Cardiac fibroblast (primary cell): ENCODE measurements at regions not wholly inside any gene's neighbourhood (a gene's known extent, or its start where the extent isn't known, plus 50 kb on each side); places are given as distances from the start of the nearest gene placed in this dataset.

Experiments
- DNase-seq, 2 donors: peaks; one replicate each; pipeline versions ENCODE4 v3.0.0 to v3.0.0-alpha.2; 2010; ENCODE audit warnings: low read depth in 2 of 2
- H3K4me3 ChIP-seq, 2 donors: replicated peaks in 1 of 2; 1 replicate in 1 of 2; 2 replicates in 1 of 2; pipeline ENCODE4 v1.5.1; 2011; ENCODE audit warnings: low read depth in 2 of 2, low read length in 2 of 2, mild to moderate bottlenecking in 2 of 2, moderate library complexity in 1 of 2
- CTCF ChIP-seq: IDR thresholded peaks from one replicate; pipeline ENCODE4 v1.5.1; 2011; ENCODE audit warnings: low read depth, mild to moderate bottlenecking, low read length, inconsistent platforms

GRCh38 chr2:120539937-120540718 is 194.2 kb downstream of the INHBB start:
- no peak overlapping the region for H3K4me3 ChIP-seq
- peak; percentile 96 for DNase-seq
- no peak for TF ChIP-seq CTCF

- DNase-seq, result no peak
- H3K4me3 ChIP-seq, result no peak overlapping the region
- no peak for TF ChIP-seq CTCF
These were observed 194.7 kb upstream of the GLI2 start for GRCh38 chr2:120540719-120541552.

- DNase-seq, result no peak
These were observed 194.1 kb upstream of the GLI2 start for GRCh38 chr2:120541553-120541932.

GRCh38 chr2:120541972-120542670 is 193.5 kb upstream of the GLI2 start:
- no peak for DNase-seq
- H3K4me3 ChIP-seq, result no peak overlapping the region
- TF ChIP-seq CTCF, result no peak

More at GRCh38 chr2:120541553-120541932, 194.1 kb upstream of the GLI2 start:
- no peak overlapping the region for H3K4me3 ChIP-seq
- TF ChIP-seq CTCF, result no peak

- no peak for TF ChIP-seq CTCF
- DNase-seq, result no peak
These were observed 192.6 kb upstream of the GLI2 start for GRCh38 chr2:120542911-120543527.

GRCh38 chr2:120543899-120544298 is 191.8 kb upstream of the GLI2 start:
- TF ChIP-seq CTCF, result no peak

More at GRCh38 chr2:120542911-120543527, 192.6 kb upstream of the GLI2 start:
- H3K4me3 ChIP-seq, result no peak overlapping the region

More at GRCh38 chr2:120543899-120544298, 191.8 kb upstream of the GLI2 start:
- no peak for DNase-seq
- H3K4me3 ChIP-seq, result no peak overlapping the region
